GM19463 (cell line): ENCODE measurements at regions not wholly inside any gene's neighbourhood (a gene's known extent, or its start where the extent isn't known, plus 50 kb on each side); places are given as distances from the start of the nearest gene placed in this dataset.

Experiments
- ATAC-seq: cut with Tn5 transposase; IDR thresholded peaks from one replicate; pipeline ENCODE4 v1.9.1; 2021; ENCODE audit warnings: mild to moderate bottlenecking, moderate library complexity; ENCODE audit not compliant: unreplicated experiment

DNA sequence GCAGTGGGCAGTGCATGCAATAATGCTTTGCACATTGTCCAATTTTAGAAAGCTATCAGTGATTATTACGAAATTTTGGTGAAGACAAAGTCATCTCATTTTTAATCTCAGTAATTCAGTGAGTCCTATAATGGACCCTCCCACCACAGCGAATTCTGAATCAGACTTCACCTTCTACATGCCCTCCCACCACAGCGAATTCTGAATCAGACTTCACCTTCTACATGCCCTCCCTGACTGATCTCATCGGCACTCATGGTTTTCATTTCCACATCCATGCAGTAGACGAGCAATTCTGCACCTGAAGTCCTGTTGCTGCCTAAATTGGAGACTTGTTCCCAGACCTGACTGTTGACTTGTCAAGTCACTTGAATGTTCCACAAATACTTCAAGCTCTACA lies 522.3 kb downstream of the EIPR1 start:
- ATAC-seq, result no peak

DNA sequence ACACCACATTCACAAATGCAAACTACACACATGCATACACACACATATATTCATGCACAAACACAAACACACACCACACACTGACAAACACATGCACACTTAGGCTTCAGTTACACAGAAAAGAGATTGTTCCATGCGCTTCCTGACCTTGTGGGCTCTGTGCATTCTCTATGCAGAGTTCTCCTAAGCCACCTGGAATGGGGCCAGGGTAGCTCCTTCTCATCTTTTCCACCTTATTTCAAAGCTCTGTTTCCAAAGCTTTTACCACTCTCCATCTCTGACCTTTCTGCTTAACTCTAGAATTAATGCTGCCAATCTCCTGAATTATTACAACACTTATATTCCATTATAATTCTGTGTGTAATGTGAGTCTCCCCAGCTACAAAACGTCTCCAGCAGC lies 522.3 kb upstream of the MYT1L start:
- ATAC-seq, result no peak

- no peak for ATAC-seq
Observed at GRCh38 chr2:2851806-2852777, 521.0 kb upstream of the MYT1L start.

DNA sequence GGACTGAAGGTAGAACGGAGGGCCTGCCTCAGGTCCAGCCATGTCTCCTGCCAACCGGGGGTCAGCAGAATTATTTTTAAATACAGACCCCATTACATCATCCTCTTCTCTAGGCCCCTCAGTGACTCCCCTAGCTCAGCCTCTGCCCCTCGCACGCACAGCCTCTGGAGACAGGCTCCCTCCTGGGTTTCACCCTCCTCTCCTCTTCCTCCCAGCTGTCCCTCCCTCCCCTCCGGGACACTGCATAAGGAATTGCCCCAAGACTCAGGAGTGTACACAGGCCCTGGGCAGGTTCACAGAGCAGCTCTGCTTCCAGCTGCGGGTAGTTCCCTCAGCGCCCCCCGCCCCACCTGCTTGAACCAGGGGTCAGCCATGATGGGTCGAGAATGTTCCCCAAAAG lies 520.2 kb upstream of the MYT1L start:
- ATAC-seq, result no peak

GRCh38 chr2:2850859-2851258 lies 519.8 kb upstream of the MYT1L start:
- no peak for ATAC-seq

- ATAC-seq, result no peak
Observed at GRCh38 chr2:2850218-2850755, 519.2 kb upstream of the MYT1L start.

- ATAC-seq, result no peak
Observed at GRCh38 chr2:2849464-2850217, 518.6 kb upstream of the MYT1L start.

DNA sequence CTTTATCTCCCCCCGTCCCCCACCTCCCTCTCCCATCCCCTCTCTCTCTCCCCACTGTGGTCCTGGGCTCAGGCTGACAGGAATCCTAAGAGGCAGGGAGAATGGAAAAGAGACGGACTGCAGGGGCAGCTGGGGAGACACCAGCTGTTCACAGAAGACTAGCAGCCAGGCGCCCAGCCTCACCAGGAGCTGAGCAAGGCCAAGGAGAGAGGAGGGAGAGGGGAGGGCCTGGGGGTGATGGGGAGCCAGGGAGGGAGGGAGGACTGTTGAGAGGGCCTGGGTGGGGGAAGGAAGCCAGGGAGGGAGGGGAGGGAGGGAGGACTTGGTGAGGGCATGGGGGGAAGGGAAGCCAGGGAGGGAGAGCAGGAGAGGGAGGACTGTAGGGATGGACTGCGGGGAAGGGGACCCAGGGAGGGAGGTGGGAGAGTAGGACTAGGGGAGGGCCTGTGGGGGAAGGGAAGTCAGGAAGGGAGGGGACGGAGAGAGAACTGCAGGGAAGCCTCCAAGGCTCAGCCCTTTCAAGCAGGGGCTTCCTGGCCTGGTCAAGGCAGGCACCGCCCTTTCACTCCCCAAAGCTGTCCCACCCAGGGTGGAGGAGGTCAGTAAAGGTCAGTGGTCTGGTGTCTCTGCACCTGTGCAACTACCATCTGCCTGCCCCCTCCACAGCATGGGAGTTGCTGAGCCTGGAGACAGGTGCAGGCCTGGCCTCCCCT lies 517.7 kb upstream of the MYT1L start:
- ATAC-seq, result no peak

DNA sequence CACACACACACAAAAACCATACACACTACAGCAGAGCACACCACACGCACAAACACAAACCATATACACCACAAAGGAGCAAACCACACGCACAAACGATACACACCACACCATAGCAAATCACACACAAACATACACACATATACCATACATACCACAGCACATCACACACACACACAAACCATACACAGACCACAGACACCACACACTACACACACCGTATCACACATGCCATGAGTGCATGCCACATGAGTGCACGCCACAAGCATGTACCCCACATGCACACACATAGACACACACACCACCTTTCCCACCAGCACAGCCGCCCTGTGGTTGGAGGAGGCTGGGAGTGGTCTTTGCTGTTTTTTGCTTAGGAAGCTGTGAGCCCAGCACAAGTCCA lies 517.1 kb upstream of the MYT1L start:
- no peak for ATAC-seq

DNA sequence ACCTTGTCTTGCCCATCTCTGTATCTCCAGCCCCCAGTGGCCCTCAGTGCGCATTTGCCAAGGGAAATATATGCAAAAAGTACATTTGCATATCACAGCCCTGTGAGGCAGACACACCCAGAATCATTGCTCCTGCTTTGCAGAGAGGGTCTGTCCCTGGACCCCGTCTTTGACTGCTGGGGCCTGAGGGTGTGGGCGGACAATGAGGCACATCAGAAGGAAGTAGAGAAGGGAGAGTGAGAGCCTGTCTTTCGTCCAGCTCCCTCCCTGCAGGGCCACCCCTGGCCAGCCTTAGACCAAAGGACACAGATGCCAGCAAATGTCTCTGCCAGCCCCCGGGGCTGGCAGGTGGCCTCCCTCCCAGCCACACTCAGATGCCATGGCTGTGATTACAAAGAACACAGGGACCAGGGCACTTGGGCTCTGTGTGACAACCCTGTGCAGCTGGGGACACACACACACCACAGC lies 516.2 kb upstream of the MYT1L start:
- ATAC-seq, result no peak

DNA sequence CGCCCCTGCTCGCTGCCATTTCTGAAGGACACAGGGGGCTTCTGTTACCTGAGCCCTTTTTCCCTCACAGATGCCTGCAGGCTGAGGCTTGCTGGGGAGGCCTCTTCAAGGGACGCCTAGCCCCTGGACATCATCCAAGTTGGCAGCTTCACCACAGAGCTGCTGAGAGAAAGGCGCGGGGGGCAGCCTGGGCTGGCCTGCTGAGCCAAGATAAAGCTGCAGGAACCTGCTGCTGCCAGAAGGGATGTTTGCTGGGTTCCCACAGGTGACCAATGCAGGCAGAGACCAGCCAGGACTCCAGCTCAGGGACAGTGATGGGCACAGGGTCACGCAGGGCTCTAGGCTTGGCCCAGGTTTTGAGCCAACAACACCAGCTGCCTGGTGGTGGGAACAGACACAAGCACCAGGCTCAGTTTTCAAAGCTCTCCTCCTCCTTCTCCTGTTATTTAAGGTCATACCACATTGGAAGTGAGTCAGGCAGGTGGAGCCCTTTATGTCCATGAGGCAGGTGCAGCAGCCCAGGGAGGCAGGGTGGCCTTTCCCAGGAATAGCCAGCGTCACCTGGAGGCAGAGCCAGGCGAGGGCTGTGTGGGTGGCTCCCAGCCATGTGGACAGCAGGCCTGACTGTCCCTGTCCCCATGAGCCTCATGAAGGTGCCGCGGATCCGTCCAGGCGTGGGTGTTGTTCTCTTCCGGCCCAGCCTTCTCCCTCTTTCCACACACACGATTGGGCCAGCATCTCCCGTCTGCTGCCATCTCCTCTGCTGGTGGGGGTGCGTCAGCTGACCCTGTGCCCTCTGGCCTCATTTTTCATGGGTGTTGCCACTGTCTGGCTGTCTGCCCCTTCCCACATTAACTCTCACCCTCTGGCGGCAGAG lies 515.5 kb upstream of the MYT1L start:
- ATAC-seq, result no peak

GRCh38 chr2:2845806-2846315 lies 514.8 kb upstream of the MYT1L start:
- ATAC-seq, result no peak

- no peak for ATAC-seq
Observed at GRCh38 chr2:2845267-2845666, 514.2 kb upstream of the MYT1L start.

DNA sequence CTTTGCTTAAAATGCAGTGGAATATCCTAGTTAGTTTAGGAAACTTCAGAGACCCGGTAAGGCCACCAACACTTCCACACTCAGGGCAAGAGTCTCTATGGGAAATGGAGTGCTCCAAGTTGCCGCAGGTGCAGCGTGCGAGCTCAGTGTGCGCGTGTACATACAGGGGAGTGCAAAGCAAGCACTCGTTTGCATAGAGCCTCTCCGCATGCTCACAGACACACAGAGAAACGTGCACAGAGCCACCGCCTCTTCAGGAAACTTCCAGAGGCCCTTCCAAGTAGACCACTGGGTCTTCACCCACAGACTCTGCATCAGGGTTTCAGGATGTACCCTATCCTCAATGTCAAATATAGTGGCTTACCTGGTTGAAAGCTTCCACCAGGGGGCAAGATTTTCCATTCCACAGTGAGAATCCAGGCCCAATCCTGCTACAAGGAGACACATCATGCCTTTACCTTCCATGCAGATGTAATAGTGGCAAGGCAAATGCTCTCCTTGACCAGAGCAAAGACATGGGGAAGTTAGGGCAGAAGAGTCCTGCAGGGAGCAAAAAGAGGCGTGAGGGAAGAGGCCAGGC lies 513.0 kb upstream of the MYT1L start:
- ATAC-seq, result no peak

- ATAC-seq, result no peak
Observed at GRCh38 chr2:2842466-2842865, 511.4 kb upstream of the MYT1L start.

GRCh38 chr2:2840681-2841300 lies 509.7 kb upstream of the MYT1L start:
- ATAC-seq, result no peak

DNA sequence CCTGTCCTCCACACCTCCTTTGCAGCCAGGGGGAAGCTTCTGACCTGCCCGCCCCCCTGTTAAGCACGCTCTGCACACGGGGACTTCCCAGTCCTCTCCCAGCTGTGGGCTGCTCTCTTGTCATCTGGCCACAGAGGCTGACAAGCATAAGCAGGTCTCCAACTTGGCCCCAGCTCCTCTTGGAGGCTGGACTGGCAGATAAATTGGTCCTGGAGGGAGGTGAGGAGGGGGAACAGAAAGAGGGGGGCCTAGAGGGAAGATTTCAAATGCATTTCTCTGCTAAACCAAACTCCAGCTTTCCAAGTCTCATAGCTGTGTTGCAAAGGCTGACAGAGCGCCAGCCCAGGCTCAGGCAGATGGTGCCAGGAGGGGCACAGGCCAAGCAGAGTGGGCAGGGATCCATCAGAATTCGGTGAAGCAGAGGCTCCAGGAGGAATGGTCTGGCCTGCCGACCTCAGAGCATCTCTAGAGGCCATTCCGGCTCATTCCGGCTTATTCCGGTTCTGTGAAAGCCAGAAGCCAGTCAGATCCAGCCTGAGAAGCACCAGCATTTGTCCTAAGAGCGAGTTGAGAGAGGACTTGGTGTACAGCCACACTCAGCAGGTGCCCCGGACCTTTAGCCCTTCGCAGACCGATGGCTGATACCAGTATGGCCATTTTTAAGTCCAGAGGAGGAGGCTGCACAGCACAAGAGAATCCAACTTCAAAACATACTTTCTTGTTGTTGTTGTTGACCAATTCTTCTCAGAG lies 508.9 kb upstream of the MYT1L start:
- ATAC-seq, result no peak

DNA sequence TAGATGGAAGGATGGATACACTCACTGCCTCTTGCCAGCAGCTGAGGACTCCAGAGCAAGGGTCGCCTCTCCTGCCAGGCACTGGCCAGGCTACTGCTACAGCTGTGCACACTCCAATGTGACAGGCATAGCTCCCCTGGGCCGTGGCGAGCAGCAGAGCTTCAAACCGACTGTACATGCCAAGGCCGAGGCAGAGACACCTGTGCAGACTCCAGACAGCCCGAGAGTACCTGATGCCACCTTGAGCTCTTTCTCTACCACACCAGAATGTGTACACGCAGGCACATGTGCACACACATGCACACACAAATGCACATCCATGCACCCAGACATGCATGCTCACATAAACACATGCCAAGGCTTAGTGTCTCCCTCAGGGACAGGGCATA lies 508.3 kb upstream of the MYT1L start:
- no peak for ATAC-seq

DNA sequence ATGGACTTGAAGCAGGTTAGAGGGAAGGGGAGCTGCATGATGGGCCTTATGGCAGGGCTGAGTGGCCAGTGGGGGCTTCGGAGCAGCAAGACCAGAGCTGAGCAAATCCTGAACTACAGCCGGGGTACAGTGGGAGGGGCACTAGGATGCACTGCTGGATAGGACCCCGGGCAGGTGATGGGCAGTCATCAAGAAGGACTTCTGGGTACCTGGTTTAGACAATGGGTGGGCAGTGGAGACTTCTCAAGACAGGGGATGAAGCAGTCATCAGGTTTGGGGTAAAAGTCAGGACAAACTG lies 507.4 kb upstream of the MYT1L start:
- ATAC-seq, result no peak
